Fibroblast of lung (primary cell): ENCODE measurements at regions not wholly inside any gene's neighbourhood (a gene's known extent, or its start where the extent isn't known, plus 50 kb on each side); places are given as distances from the start of the nearest gene placed in this dataset.

Source experiments
- DNase-seq, 2 donors: peaks; one replicate each; pipeline versions ENCODE4 v3.0.0 to v3.0.0-alpha.2; 2010; ENCODE audit warnings: low read depth in 2 of 2
- H2AFZ ChIP-seq: 2 replicates; pipeline ENCODE4 v1.5.1; 2012; ENCODE audit warnings: low read length, control low read depth, inconsistent platforms
- H3K27ac ChIP-seq: 2 replicates; pipeline ENCODE4 v1.5.1; 2011; ENCODE audit warnings: low read length, control low read depth; ENCODE audit not compliant: insufficient read depth
- H3K27me3 ChIP-seq: 2 replicates; pipeline ENCODE4 v1.5.1; 2011; ENCODE audit warnings: mild to moderate bottlenecking, low read length; ENCODE audit not compliant: control insufficient read depth, insufficient read depth
- H3K36me3 ChIP-seq: 2 replicates; pipeline ENCODE4 v1.5.1; 2011; ENCODE audit warnings: low read length; ENCODE audit not compliant: control insufficient read depth, insufficient read depth
- H3K4me1 ChIP-seq: 2 replicates; pipeline ENCODE4 v1.5.1; 2011; ENCODE audit warnings: low read length; ENCODE audit not compliant: control insufficient read depth, insufficient read depth; ENCODE audit errors: extremely low read depth
- H3K4me2 ChIP-seq: 2 replicates; pipeline ENCODE4 v1.5.1; 2011; ENCODE audit warnings: low read length, control low read depth; ENCODE audit not compliant: insufficient read depth; ENCODE audit errors: extremely low read depth
- H3K4me3 ChIP-seq, 4 experiments: fragments of 200-600 bp in 1 of 4; sonication (generic) in 1 of 4; replicated peaks in 1 of 4; 2 replicates each; pipeline ENCODE4 v1.5.1; 2011 to 2016; ENCODE audit warnings: low read length in 4 of 4, low read depth in 3 of 4, mild to moderate bottlenecking in 3 of 4, control low read depth in 2 of 4, inconsistent platforms in 1 of 4, mixed read lengths in 1 of 4; ENCODE audit not compliant: insufficient read depth in 1 of 4; ENCODE audit errors: control extremely low read depth in 1 of 4
- H3K79me2 ChIP-seq: 2 replicates; pipeline ENCODE4 v1.5.1; 2012; ENCODE audit warnings: mild to moderate bottlenecking, low read length, inconsistent platforms; ENCODE audit not compliant: control insufficient read depth, insufficient read depth
- H3K9ac ChIP-seq: 2 replicates; pipeline ENCODE4 v1.5.1; 2011; ENCODE audit warnings: mild to moderate bottlenecking, low read length, control low read depth; ENCODE audit not compliant: insufficient read depth
- H3K9me3 ChIP-seq: 2 replicates; pipeline ENCODE4 v1.5.1; 2012; ENCODE audit warnings: low read depth, low read length; ENCODE audit not compliant: control insufficient read depth, insufficient read depth
- H4K20me1 ChIP-seq: 2 replicates; pipeline ENCODE4 v1.5.1; 2011; ENCODE audit warnings: low read length; ENCODE audit not compliant: control insufficient read depth, insufficient read depth; ENCODE audit errors: extremely low read depth
- CTCF ChIP-seq, 2 donors: IDR thresholded peaks in 1 of 2; conservative IDR thresholded peaks in 1 of 2; 1 replicate in 1 of 2; 2 replicates in 1 of 2; pipeline ENCODE4 v1.5.1; 2011 to 2012; ENCODE audit warnings: low read length in 2 of 2, control low read depth in 1 of 2, inconsistent platforms in 1 of 2, low read depth in 1 of 2, mild to moderate bottlenecking in 1 of 2
- EZH2 ChIP-seq: IDR thresholded peaks from 2 replicates; pipeline ENCODE4 v1.5.1; 2012; ENCODE audit warnings: low read length, control low read depth, mild to moderate bottlenecking; ENCODE audit errors: missing control alignments

DNA sequence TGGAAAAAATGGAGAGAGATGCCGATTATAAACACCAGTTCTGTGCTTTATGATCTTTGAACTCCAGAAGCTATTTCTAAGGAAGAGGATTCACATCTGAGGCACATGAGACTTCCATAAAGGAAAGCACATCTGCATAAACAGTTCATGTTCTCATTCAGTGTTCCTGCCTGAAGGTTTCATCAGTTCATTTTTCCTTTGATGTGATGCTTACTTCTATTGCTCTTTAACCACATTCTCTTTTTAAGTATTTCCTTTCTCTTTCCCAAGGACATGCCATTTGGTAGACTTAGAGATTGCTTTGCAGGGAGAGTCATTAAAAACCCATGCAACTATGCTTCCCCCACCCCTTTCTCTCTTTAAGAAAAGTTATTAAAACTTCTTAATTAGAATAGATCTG is 387.0 kb upstream of the FLRT2 start:
- Histone ChIP-seq H3K79me2 (no peaks in the 10 kb centered on the region), H3K9ac (no peak overlapping the region), H3K27ac (no peak overlapping the region), H3K9me3 (no peaks in the 10 kb centered on the region), H3K4me1 (no peaks in the 10 kb centered on the region), H3K27me3 (no peaks in the 10 kb centered on the region), H3K4me2 (no peak overlapping the region), H2AFZ (no peak overlapping the region), H3K4me3 (no peak overlapping the region), H4K20me1 (no peaks in the 10 kb centered on the region), H3K36me3 (no peaks in the 10 kb centered on the region)
- TF ChIP-seq CTCF (conservative IDR thresholded peaks at IDR 0.05 in 1 of 2, IDR thresholded peaks at IDR 0.05 in 1 of 2; ENCODE audit: low read depth in 1 of 2, low read length in 2 of 2) (no peak), EZH2 (no peak)
- DNase-seq = no peak

DNA sequence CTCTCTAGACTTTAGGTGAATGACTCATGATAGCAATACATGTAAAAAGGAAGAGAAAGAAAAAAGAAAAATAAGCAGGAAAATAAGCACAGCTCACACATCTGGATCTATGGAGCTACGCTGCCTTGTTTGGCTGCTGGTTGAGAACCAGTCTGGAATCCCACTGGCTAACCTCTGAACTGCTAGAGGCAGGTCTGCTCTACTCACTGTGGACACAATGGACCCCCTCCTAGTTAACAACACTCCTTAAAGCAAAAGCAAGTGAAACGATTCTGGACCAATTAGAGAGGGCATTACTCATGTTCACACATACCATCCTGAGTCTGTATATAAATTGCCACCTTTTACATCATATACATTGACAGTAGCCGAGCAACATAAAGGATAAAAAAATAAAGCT is 383.2 kb upstream of the FLRT2 start:
- H3K27me3 ChIP-seq = no peaks in the 10 kb centered on the region
- H2AFZ ChIP-seq = no peak overlapping the region
- DNase-seq = no peak
- no peak overlapping the region for H3K4me3 ChIP-seq
- H3K27ac ChIP-seq = no peak overlapping the region
- no peak overlapping the region for H3K4me2 ChIP-seq
- no peaks in the 10 kb centered on the region for H3K79me2 ChIP-seq
- H3K4me1 ChIP-seq = no peaks in the 10 kb centered on the region
- no peak for TF ChIP-seq CTCF (conservative IDR thresholded peaks at IDR 0.05 in 1 of 2, IDR thresholded peaks at IDR 0.05 in 1 of 2; ENCODE audit: low read depth in 1 of 2, low read length in 2 of 2)
- no peak for TF ChIP-seq EZH2
- H4K20me1 ChIP-seq = no peaks in the 10 kb centered on the region
- no peaks in the 10 kb centered on the region for H3K9me3 ChIP-seq
- no peak overlapping the region for H3K9ac ChIP-seq
- H3K36me3 ChIP-seq = no peaks in the 10 kb centered on the region

DNA sequence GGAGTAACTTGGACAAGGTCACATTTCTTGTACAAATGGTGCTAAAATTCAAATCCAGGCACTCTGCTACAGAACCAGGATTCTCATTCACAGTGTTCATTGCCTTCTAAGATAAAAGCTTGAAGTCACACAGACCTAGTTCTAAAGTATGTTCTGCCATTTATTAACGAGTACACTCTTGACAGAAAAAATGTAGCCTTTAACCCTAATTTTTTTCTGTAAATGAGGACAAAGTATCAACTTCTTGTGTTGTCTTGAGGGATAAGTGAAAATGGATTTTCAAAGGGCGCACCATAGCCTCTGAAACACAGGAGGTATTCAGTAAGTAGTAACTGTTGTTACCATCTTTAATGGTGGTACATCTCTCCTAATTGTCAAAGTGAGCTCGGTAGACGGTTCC is 379.8 kb upstream of the FLRT2 start:
- no peak overlapping the region for H3K9ac ChIP-seq
- TF ChIP-seq CTCF (conservative IDR thresholded peaks at IDR 0.05 in 1 of 2, IDR thresholded peaks at IDR 0.05 in 1 of 2; ENCODE audit: low read depth in 1 of 2, low read length in 2 of 2) (no peak), EZH2 (no peak)

More for the DNA sequence above, 379.8 kb upstream of the FLRT2 start:
- no peak for DNase-seq
- no peak overlapping the region for H3K4me2 ChIP-seq
- H3K9me3 ChIP-seq = no peaks in the 10 kb centered on the region
- H2AFZ ChIP-seq = no peak overlapping the region
- no peaks in the 10 kb centered on the region for H4K20me1 ChIP-seq
- H3K27ac ChIP-seq = no peak overlapping the region
- no peaks in the 10 kb centered on the region for H3K36me3 ChIP-seq
- no peaks in the 10 kb centered on the region for H3K4me1 ChIP-seq
- no peak overlapping the region for H3K4me3 ChIP-seq
- no peaks in the 10 kb centered on the region for H3K27me3 ChIP-seq
- no peaks in the 10 kb centered on the region for H3K79me2 ChIP-seq
